Activated CD4-positive, alpha-beta T cell treated with anti-CD3 and anti-CD28 coated beads, Interleukin-2, amount 10 ng/mL, durations not matched to agents 24 days and 14 days (primary cell): ENCODE measurements at regions not wholly inside any gene's neighbourhood (a gene's known extent, or its start where the extent isn't known, plus 50 kb on each side); places are given as distances from the start of the nearest gene placed in this dataset.
"Not testable (repeated sequence)": the region's sequence is repeated elsewhere in the genome, so short reads cannot be mapped to it uniquely, and the experiment has no call there.

Experiments used
- DNase-seq: peaks from one replicate; pipeline ENCODE4 v3.0.0; 2022
- H3K27ac Mint-ChIP-seq: one replicate; pipeline ENCODE4 v1.8.0; 2022; ENCODE audit warnings: mild to moderate bottlenecking, mixed read lengths
- H3K27me3 Mint-ChIP-seq: one replicate; pipeline ENCODE4 v1.8.0; 2022; ENCODE audit warnings: mixed read lengths
- H3K36me3 Mint-ChIP-seq: one replicate; pipeline ENCODE4 v1.8.0; 2022; ENCODE audit warnings: low read depth, mild to moderate bottlenecking, mixed read lengths
- H3K4me1 Mint-ChIP-seq: one replicate; pipeline ENCODE4 v1.8.0; 2021; ENCODE audit warnings: mixed read lengths
- H3K4me3 Mint-ChIP-seq: one replicate; pipeline ENCODE4 v1.8.0; 2022; ENCODE audit warnings: mild to moderate bottlenecking, moderate library complexity, mixed read lengths
- H3K9me3 Mint-ChIP-seq: one replicate; pipeline ENCODE4 v1.8.0; 2021; ENCODE audit warnings: mixed read lengths
- intact Hi-C: fragments of 100-400 bp; cut with micrococcal nuclease; formaldehyde crosslinking; loops from one replicate; pipeline ENCODE4 v1.15.1; 2023

- intact Hi-C loops, result no loop called here
- Mint-ChIP-seq H3K4me3 (no peak overlapping the region), H3K9me3 (peaks cover 7% of the 10 kb centered on the region), H3K36me3 (no peaks in the 10 kb centered on the region), H3K27ac (no peak overlapping the region), H3K27me3 (no peaks in the 10 kb centered on the region), H3K4me1 (no peaks in the 10 kb centered on the region)
- no peak for DNase-seq
Measured at GRCh38 chr11:134659882-134660281, 247.8 kb upstream of the B3GAT1 start.

GRCh38 chr11:134658481-134659225, 246.6 kb upstream of the B3GAT1 start:
- intact Hi-C loops, result no loop called here
- no peak overlapping the region for H3K27ac Mint-ChIP-seq
- H3K4me3 Mint-ChIP-seq, result no peak overlapping the region
- H3K4me1 Mint-ChIP-seq, result peaks cover 6% of the 10 kb centered on the region
- H3K36me3 Mint-ChIP-seq, result no peaks in the 10 kb centered on the region
- H3K9me3 Mint-ChIP-seq, result peaks cover 7% of the 10 kb centered on the region
- H3K27me3 Mint-ChIP-seq, result peaks cover 5% of the 10 kb centered on the region
- DNase-seq, result no peak

DNA sequence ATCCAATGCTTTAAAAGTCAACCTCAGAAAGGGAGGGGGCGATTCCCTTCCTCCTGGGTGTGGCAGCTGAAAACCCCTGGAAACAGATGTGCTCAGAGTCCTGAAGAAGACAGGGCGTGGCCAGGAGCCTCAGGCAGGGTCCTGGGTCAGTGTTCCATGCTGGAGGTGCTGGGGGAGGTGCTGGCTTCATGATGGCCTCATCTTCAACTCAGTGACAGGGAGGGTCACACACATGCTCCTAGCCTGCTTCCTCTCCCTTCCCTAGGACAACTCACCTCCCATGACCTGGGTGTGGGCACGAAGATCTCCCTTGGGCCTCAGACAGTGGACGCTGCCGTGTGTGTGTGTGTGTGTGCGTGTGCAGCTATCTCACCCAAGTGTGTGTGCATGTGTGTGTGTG, 245.6 kb upstream of the B3GAT1 start:
- no peak for DNase-seq
- H3K27ac Mint-ChIP-seq, result no peak overlapping the region
- peaks cover 6% of the 10 kb centered on the region for H3K4me1 Mint-ChIP-seq
- intact Hi-C loops, result no loop called here
- H3K36me3 Mint-ChIP-seq, result no peaks in the 10 kb centered on the region
- no peak overlapping the region for H3K4me3 Mint-ChIP-seq
- H3K9me3 Mint-ChIP-seq, result peaks cover 7% of the 10 kb centered on the region
- peaks cover 6% of the 10 kb centered on the region for H3K27me3 Mint-ChIP-seq

GRCh38 chr11:134656861-134657540, 245.0 kb upstream of the B3GAT1 start:
- intact Hi-C loops, result no loop called here
- H3K9me3 Mint-ChIP-seq, result peaks cover 7% of the 10 kb centered on the region
- no peaks in the 10 kb centered on the region for H3K36me3 Mint-ChIP-seq
- no peak overlapping the region for H3K27ac Mint-ChIP-seq
- no peak for DNase-seq
- H3K27me3 Mint-ChIP-seq, result peaks cover 7% of the 10 kb centered on the region
- H3K4me1 Mint-ChIP-seq, result peaks cover 6% of the 10 kb centered on the region
- no peak overlapping the region for H3K4me3 Mint-ChIP-seq

DNA sequence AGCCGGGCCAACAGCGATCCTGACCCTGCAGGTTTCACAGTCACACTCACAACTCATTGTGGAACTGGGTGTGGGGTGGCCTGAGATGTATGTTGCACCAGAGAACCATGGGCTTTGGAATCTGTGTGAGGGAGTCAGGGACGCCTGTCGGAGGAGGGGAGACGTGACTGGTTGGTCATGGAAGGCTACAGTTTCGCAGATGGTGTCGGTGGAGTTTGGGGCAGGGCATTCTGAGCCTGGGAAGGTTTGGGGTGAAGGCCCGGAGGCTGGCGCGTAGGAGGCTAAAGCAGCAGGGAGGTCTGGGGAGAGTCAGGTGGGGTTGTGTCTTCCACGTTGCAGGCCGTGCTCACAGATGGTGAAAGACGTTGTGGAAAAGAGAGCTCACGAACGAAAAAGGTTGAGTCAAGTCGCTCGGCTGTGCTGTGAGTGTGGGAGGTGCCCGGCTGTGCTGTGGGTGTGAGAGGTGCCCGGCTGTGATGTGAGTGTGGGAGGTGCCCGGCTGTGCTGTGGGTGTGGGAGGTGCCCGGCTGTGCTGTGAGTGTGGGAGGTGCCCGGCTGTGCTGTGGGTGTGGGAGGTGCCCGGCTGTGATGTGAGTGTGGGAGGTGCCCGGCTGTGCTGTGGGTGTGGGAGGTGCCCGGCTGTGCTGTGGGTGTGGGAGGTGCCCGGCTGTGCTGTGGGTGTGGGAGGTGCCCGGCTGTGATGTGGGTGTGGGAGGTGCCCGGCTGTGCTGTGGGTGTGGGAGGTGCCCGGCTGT, 244.2 kb upstream of the B3GAT1 start:
- H3K36me3 Mint-ChIP-seq, H3K4me3 Mint-ChIP-seq, H3K27ac Mint-ChIP-seq, H3K27me3 Mint-ChIP-seq, H3K4me1 Mint-ChIP-seq, intact Hi-C loops, DNase-seq, H3K9me3 Mint-ChIP-seq: not testable (repeated sequence)

- peaks cover 9% of the 10 kb centered on the region for H3K27me3 Mint-ChIP-seq
- H3K4me3 Mint-ChIP-seq, result no peak overlapping the region
- DNase-seq, result no peak
- peaks cover 3% of the 10 kb centered on the region for H3K9me3 Mint-ChIP-seq
- H3K27ac Mint-ChIP-seq, result no peak overlapping the region
- intact Hi-C loops, result no loop called here
- peaks cover 6% of the 10 kb centered on the region for H3K4me1 Mint-ChIP-seq
- no peaks in the 10 kb centered on the region for H3K36me3 Mint-ChIP-seq
Measured at GRCh38 chr11:134655189-134655989, 243.3 kb upstream of the B3GAT1 start.

- Mint-ChIP-seq H3K27me3 (peaks cover 14% of the 10 kb centered on the region), H3K9me3 (peaks cover 3% of the 10 kb centered on the region), H3K36me3 (no peaks in the 10 kb centered on the region), H3K4me1 (peaks cover 6% of the 10 kb centered on the region), H3K27ac (peak overlapping the region; percentile 21), H3K4me3 (no peak overlapping the region)
- intact Hi-C loops, result no loop called here
- peak; percentile 64 for DNase-seq
Measured at GRCh38 chr11:134654161-134654915, 242.3 kb upstream of the B3GAT1 start.

- intact Hi-C loops, result no loop called here
- no peak overlapping the region for H3K4me3 Mint-ChIP-seq
- peaks cover 3% of the 10 kb centered on the region for H3K9me3 Mint-ChIP-seq
- DNase-seq, result no peak
- H3K27me3 Mint-ChIP-seq, result peaks cover 23% of the 10 kb centered on the region
- H3K4me1 Mint-ChIP-seq, result peaks cover 6% of the 10 kb centered on the region
- no peaks in the 10 kb centered on the region for H3K36me3 Mint-ChIP-seq
- no peak overlapping the region for H3K27ac Mint-ChIP-seq
Measured at GRCh38 chr11:134652586-134653255, 240.7 kb upstream of the B3GAT1 start.

- H3K36me3 Mint-ChIP-seq, result no peaks in the 10 kb centered on the region
- no peak for DNase-seq
- no peak overlapping the region for H3K4me3 Mint-ChIP-seq
- no peaks in the 10 kb centered on the region for H3K9me3 Mint-ChIP-seq
- no peak overlapping the region for H3K27ac Mint-ChIP-seq
- peaks cover 16% of the 10 kb centered on the region for H3K27me3 Mint-ChIP-seq
- intact Hi-C loops, result no loop called here
- H3K4me1 Mint-ChIP-seq, result no peaks in the 10 kb centered on the region
Measured at GRCh38 chr11:134647066-134647743, 235.2 kb upstream of the B3GAT1 start.

GRCh38 chr11:134646561-134646960, 234.5 kb upstream of the B3GAT1 start:
- no peak overlapping the region for H3K27ac Mint-ChIP-seq
- no peaks in the 10 kb centered on the region for H3K4me1 Mint-ChIP-seq
- peaks cover 15% of the 10 kb centered on the region for H3K27me3 Mint-ChIP-seq
- no peak overlapping the region for H3K4me3 Mint-ChIP-seq
- intact Hi-C loops, result no loop called here
- DNase-seq, result no peak
- no peaks in the 10 kb centered on the region for H3K36me3 Mint-ChIP-seq
- H3K9me3 Mint-ChIP-seq, result no peaks in the 10 kb centered on the region

GRCh38 chr11:134645576-134645975, 233.5 kb upstream of the B3GAT1 start:
- DNase-seq, result no peak
- H3K4me1 Mint-ChIP-seq, result no peaks in the 10 kb centered on the region
- no peak overlapping the region for H3K4me3 Mint-ChIP-seq
- no peaks in the 10 kb centered on the region for H3K9me3 Mint-ChIP-seq
- no peaks in the 10 kb centered on the region for H3K36me3 Mint-ChIP-seq
- intact Hi-C loops, result no loop called here
- peaks cover 15% of the 10 kb centered on the region for H3K27me3 Mint-ChIP-seq
- no peak overlapping the region for H3K27ac Mint-ChIP-seq
